HG02870 (cell line): ENCODE measurements at regions not wholly inside any gene's neighbourhood (a gene's known extent, or its start where the extent isn't known, plus 50 kb on each side); places are given as distances from the start of the nearest gene placed in this dataset.
"Not testable (repeated sequence)": the region's sequence is repeated elsewhere in the genome, so short reads cannot be mapped to it uniquely, and the experiment has no call there.

Experiments
- ATAC-seq: cut with Tn5 transposase; IDR thresholded peaks from one replicate; pipeline ENCODE4 v1.9.1; 2021; ENCODE audit warnings: mild to moderate bottlenecking, moderate library complexity; ENCODE audit not compliant: unreplicated experiment

DNA sequence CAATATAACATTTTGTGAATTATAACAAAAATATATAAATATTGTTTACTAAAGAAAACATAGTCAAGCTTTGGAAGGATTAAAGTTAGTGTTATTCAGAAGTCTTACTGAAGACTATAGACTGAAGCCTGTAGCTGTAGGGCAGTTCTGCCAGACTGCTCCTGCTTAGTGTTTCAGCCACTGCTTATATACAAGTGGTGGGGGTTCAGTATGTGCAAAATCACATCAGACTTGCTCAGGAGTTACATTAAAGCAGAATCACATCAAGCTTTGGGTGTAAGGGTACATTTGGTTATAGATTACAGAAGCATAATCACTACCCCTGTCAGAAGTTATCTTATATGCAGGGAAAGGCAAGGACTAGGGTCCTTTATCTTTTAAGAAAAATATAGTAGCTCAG lies 653.8 kb downstream of the ANKRD7 start:
- ATAC-seq = no peak

DNA sequence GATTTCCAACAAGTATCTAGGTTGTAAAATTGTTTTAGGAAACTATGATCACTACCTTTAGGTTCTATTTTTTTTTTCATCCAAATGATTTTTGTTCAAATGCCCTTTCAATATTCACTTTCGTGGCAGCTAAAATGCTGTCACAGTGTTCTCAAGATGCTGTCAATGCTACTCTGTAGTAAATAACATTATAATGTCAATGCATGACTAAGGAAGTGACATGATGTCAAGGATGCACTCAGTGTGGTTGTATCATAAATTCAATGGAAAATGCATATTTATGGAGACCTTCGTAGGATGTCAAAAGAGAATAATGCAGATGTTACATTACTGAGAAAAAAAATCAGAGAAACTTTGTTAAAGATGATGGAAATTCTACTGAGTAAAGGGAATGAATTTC lies 673.8 kb downstream of the ANKRD7 start:
- no peak for ATAC-seq

DNA sequence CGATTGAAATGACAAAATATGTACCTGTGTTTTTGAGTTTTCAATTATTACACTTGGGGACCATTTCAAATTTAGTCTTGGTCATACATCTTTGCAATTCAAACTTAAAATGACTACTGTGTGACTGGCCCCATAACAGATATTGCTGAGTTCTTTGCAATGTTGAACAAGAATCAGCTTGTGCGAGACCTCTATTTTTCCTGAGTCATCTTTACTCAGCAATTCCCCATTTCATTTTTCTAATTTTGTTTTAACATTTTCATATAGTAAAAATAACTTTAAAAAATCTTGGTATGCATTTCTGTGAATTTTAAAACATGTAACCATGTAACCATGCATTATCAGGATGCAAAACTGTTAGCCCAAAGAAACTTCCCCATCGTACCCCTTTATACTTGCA lies 678.1 kb downstream of the ANKRD7 start:
- ATAC-seq = no peak

GRCh38 chr7:118907911-118908527 lies 683.5 kb downstream of the ANKRD7 start:
- no peak for ATAC-seq

DNA sequence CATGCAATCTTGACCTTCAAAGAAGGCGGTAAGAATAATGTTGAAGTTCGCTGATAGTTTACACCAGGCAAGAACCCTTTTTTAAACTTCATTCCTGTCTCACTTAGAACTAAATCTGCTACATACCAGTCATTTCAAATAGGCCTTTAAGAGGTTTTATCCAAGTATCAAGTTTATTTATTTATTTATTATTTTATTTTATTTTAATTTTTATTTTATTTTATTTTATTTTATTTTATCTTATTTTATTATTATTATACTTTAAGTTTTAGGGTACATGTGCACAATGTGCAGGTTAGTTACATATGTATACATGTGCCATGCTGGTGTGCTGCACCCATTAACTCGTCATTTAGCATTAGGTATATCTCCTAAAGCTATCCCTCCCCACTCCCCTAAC lies 691.6 kb downstream of the ANKRD7 start:
- ATAC-seq = not testable (repeated sequence)

DNA sequence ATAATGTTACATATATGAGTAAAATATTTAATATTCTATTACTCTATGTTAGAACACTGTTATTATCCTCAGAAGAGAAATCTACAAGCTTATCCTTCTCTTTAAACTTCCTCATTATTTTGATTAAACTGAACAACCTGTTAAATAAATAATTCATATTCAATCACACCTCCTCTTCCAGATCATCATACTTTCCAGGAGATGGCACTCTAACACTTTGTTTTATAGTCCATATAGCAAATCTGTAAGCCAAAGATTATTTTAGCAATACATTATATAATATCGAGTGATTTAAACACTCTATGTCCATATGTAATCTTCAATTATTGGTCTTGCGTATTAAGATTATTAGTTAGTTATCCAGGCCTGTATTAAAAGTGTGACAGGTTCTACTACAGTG lies 694.1 kb downstream of the ANKRD7 start:
- ATAC-seq = no peak

GRCh38 chr7:118938845-118939244 lies 714.3 kb downstream of the ANKRD7 start:
- no peak for ATAC-seq

DNA sequence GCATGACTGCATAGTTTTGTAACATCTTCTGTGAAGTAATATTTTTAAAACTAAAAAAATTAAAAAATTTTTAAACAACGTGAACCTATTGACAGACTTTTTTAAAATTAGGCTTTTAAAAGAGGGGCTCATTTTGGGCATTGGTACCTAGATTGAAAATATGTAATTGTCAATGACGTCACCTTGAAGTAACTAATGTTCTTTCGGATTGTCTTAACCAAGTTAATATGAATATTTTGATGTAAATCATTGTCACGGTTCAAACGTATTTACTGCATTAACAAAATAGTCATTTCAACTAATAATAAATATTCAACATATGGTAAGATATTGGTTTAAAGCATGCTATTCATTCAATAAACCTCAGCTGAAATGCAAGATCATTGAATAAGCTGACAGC lies 719.8 kb downstream of the ANKRD7 start:
- no peak for ATAC-seq

GRCh38 chr7:118945911-118946682 lies 721.6 kb downstream of the ANKRD7 start:
- no peak for ATAC-seq

DNA sequence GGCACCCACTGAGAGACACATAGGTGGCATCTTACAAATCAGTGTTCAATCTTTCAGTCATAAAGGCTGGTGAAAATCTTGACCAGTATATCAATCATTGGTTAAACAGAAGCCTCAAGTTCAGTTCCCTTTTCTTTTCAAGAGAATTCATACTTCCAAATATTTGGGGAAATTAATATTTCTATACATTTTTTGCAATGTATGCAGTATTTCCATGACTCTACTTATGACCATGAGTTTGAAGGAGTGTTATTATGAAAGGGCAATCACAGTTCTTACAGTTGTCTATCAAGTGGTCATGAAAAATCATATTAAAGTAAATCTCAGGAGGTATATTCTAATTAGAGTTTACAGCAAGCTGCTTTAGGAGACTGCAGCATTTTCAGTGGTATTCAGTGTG lies 724.0 kb downstream of the ANKRD7 start:
- ATAC-seq = no peak

DNA sequence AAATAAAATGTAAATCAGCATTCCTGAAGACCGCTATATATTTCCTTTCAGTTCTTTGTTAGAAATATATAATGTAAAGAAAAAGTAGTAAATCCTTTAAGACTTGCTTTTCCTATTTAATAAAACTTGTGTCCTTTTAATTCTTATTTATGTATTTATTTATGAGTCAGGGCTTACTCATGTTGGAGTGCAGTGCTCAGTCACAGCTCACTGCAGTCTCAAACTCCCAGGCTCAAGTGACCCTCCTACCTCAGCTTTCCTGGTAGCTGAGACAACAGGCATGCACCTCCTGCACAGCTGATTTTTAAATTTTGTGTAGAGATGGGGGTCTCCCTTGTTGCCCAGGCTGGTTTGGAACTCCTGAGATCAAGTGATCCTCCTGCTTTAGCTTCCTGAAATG lies 724.5 kb downstream of the ANKRD7 start:
- ATAC-seq = no peak

GRCh38 chr7:118956285-118956684 lies 731.8 kb downstream of the ANKRD7 start:
- not testable (repeated sequence) for ATAC-seq

- no peak for ATAC-seq
These were observed 744.9 kb downstream of the ANKRD7 start for GRCh38 chr7:118969370-118969769.

DNA sequence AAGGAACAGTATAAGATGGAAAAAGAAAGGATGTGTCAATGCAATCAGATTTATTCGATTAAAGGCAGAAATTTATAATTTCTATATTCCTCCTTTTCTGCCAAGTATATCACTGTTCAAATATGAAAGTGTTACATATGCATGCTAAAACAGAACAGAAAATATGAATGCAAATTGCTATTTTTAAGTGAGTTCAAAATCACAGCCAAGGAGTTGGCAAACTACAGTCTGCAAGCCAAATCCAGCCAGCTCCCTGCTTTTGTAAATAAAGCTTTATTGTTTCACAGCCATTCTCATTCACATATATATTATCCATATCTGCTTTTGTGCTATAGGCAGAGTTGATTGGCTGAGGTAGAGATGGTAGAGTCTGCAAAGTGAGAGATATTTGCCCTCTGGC lies 747.2 kb downstream of the ANKRD7 start:
- ATAC-seq = no peak

- no peak for ATAC-seq
These were observed 750.3 kb downstream of the ANKRD7 start for GRCh38 chr7:118974836-118975235.

GRCh38 chr7:118995350-118995749 lies 770.8 kb downstream of the ANKRD7 start:
- ATAC-seq = no peak

DNA sequence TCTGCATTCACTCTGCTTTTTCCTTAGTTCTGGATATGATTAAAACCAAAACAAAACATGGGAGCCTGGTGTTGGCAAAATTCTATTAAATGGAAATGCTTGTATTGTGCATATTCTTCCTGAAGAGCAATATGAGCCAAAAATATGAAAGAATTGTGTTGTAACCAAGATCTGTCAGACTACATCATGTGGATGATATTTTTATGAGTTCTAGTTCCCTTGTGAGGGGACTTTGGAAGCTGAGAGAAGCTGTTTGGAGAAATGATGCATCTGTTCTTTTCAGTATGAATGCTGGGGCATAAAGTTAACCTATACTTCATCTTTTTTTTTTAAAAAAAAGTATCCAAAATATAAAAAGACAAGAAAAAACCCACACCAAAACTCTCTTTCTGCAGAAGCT lies 782.7 kb downstream of the ANKRD7 start:
- no peak for ATAC-seq

DNA sequence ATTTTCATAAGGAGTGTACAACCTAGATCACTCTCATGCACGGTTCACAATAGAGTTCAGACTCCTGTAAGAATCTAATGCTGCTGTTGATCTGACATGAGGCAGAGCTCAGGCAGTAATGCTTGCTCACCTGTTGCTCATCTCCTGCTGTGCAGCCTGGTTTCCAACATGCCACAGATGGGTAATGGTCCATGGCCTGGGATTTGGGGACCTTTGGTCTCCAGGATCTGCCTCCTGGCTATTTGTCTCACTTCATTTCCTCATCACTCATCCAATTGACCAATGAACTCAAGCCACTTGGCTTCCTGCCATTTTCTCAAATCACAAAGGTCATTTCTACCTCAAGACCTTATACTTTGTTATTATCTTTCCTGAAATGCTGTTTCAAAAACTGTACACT lies 786.1 kb downstream of the ANKRD7 start:
- no peak for ATAC-seq

DNA sequence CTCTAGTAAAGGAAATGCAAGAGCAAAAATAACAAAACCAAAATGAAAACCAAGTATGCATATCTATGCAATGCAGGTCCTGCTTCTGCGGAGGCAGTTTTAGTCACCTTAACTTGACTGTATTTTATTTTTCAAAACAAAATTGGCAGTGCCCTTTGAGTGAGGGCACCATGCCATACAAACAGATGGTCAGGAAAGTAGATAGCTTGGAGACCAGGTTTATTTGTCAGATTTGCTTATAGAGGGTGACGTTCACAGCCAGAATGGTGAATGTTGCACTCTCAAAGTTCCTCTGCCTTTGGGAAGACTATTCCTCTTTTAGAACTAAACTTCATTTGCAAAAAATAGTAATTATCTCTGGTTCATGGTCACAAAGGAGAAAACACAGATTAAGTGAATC lies 801.9 kb downstream of the ANKRD7 start:
- ATAC-seq = no peak

DNA sequence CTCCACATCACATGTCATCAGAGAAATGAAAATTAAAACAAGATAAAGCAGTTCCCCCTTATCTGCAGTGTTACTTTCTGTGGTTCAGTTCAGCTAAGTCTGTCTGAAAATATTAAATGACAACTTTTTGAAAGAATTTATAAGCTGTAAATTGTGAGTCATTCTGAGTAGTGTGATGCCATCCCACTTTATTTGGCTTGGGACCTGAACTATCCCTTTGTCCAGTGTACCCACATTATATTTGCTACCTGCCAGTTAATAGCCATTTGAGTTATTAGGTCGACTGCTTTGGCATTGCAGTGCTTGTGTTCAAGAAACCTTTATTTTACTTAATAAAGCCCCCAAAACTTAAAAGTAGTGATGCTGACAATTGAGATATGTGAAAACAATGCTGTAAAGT lies 804.2 kb downstream of the ANKRD7 start:
- ATAC-seq = no peak

- ATAC-seq = not testable (repeated sequence)
These were observed 807.6 kb downstream of the ANKRD7 start for GRCh38 chr7:119032136-119032535.

GRCh38 chr7:119033641-119034040 lies 809.1 kb downstream of the ANKRD7 start:
- ATAC-seq = no peak

DNA sequence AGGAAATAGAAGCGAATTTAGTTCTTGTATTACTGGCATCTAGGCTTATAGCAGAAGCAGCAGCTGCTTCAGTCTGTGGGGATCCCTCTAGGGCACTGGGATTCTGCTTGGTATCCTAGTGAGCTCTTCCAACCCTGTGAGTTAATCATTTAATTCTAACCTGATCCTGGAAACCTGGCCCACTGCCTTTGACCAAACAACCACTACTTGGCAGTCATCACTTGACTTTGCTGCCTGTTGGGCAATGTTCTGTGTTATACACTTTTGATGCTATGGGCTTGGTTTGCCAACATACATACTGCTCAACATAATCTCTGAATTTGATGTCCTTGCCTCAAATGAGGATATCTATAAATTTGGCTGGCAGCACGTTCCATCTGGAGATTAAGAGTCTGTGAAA lies 813.4 kb downstream of the ANKRD7 start:
- no peak for ATAC-seq
